Prostate gland (tissue), 2 donors: ENCODE measurements at regions not wholly inside any gene's neighbourhood (a gene's known extent, or its start where the extent isn't known, plus 50 kb on each side); places are given as distances from the start of the nearest gene placed in this dataset.
A peak's percentile ranks its signal among the peaks of the same experiment; 100 is the strongest.

Experiments
- CTCF ChIP-seq, 4 experiments: fragments of 200-600 bp in 2 of 4; fragments of 450-650 bp in 2 of 4; sonication (generic) in 2 of 4; IDR thresholded peaks; 1 replicate in 3 of 4; 2 replicates in 1 of 4; pipeline ENCODE4 v1.5.1; 2016 to 2019; ENCODE audit warnings: antibody characterized with exemption in 4 of 4, mild to moderate bottlenecking in 2 of 4, moderate library complexity in 2 of 4
- POLR2AphosphoS5 ChIP-seq: sonication (generic); formaldehyde crosslinking; IDR thresholded peaks from one replicate; pipeline ENCODE4 v1.6.1; 2017; ENCODE audit warnings: antibody characterized with exemption

DNA sequence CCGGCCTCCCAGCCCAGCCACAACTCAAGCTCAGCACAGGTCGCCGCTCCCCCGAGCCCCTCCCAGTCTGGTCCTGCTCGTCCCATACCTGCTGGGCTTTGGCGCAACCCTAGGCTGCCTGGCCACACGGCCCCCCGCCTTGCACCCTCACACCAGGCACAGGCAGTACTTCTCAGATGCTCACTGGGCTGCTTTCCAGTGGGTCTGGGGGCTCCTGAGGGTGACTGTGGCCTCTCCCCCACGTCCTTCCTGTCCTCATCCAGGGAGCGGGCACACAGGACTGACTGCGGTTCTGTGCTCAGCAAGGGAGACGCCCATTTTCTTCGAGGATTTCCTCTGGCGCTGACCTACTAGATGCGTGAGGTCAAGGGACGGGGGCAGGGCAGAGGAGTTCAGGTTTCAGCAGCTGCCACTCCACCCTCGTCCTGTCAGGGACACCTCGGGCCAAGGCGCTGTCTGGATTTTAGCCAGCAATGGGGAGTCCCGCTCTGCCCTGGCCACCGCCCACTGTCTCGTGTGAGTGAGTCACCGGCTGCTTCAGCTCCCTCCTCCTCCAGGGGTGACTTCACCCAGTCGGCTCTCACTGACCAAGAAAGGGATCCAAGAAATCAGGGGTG is 115.8 kb downstream of the NPIPB11 start:
- no peak for TF ChIP-seq CTCF (IDR thresholded peaks at IDR 0.05)
- TF ChIP-seq POLR2AphosphoS5 = peak; percentile 91
